Esophagus mucosa (tissue), 1 donor: ENCODE measurements at regions not wholly inside any gene's neighbourhood (a gene's known extent, or its start where the extent isn't known, plus 50 kb on each side); places are given as distances from the start of the nearest gene placed in this dataset.
A peak's percentile ranks its signal among the peaks of the same experiment; 100 is the strongest.
"Not testable (repeated sequence)": the region's sequence is repeated elsewhere in the genome, so short reads cannot be mapped to it uniquely, and the experiment has no call there.

Experiments
- ATAC-seq: fragments of 200-7000 bp; cut with Tn5 transposase; one replicate; pipeline ENCODE4 v1.9.1; 2020
- donor health status: DM: yes; HTN: yes; CAD: no.

DNA sequence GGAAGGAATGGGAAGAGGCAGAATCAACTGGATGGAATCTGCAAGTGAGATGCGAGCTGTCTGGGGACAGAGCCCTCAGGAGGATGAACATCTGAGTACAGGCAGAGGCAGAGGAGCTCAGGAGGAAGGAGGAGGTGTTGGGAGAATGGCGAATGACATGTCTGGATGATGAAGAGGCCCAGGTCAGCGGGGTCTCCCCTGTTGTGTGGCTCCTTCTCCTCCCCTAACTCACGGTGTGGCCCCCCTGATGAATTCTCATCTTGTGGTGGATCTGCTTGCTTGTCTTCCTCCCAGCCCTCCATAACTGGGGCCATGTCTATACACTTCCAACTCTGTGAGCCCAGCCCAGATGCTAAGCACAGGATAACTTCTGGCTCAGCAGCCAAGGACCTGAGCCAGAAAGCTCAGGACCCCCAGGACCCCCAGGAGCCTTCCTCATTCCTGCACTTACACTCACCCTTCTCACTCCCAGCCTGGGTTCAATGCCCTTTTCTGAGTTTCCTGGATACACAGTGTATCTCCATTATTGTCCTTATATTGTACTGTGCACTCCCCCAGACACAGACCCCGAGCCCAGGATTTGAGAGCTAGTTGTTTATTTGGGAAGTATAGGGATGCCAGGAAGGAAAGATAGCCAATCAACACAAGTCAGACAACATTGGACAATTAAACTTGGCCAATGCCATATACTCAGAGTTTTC, 678.6 kb upstream of the HS6ST1 start:
- no peak for ATAC-seq

DNA sequence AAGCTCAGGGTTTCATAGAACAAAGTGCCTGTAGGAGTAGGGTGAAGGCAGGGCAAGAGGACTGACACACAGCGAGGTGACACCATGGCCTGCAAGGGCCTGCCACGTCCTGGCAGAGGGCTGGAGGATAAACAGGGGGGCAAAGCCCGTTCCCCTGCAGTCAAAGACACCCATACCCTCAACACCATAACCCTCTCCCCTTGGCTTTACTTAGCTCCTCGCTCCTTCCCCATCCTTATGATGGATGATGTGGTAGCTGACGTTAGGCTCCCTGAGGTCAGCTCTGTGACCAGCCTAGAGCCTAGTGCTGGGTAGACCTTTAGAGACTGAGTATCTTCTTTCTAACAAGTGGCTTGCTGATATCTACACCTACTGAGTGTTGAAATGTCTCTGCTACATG, 683.3 kb upstream of the HS6ST1 start:
- ATAC-seq, result no peak

DNA sequence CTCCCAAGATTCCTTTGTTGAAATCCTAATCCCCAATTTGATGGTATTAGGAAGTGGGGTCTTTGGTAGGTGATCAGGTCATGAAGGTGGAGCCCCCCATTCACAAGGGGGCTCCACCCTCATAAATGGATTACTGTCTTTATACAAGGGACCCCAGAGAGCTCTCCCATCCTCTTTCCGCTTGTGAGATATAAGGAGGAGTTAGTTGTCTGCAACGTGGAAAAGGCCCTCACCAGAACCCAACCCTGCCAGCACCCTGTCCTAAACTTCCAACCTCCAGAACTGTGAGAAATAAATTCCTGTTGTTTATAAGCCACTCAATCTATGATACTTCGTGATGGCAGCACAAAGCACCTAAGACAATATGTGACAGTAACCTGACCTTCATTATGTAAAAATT, 684.1 kb upstream of the HS6ST1 start:
- no peak for ATAC-seq

DNA sequence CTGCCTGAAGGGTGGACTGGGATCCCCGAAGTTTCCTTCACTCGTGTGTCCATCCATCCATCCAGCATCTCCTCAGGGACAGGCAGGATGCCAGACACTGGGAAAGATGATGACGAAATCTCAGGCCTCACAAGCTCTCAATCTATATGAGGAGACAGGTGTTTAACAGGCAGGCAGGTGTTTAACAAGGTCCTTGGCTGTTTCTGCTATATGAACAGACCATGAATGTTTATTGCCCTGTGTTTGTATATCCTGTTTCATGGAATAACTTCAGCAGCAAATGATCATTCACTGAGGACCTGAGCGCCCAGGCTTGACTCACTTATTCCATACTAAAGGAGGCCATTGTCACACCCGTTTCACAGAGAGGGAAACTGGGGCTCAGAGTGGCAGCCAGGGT, 685.8 kb upstream of the HS6ST1 start:
- no peak for ATAC-seq

DNA sequence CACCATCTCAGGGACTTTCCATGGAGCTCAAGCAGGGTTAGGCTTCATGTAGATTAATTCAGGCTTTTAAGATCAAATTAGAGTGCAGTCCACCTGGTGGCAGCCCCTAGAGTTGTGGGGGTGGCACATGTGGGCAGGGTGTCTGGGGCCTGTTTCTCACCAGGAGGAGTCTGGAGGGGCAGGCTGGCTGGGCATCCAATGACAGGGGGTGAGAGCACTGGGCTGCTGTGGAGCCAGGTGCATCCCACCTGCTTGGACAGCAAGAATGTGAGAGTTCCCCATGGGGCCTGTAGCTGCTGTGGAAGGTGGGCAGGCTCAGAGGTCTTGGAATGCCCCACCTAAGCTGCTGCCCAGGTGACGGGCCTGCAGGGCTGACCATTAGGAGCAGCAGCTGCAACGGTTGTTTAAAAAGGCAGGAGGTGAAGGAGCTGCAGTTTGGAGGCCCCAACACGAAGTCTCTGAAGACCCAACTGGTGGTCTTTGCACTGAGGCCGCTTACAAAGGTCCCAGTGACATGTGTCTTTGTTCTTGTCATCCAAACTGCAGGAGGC, 686.3 kb upstream of the HS6ST1 start:
- ATAC-seq, result no peak

DNA sequence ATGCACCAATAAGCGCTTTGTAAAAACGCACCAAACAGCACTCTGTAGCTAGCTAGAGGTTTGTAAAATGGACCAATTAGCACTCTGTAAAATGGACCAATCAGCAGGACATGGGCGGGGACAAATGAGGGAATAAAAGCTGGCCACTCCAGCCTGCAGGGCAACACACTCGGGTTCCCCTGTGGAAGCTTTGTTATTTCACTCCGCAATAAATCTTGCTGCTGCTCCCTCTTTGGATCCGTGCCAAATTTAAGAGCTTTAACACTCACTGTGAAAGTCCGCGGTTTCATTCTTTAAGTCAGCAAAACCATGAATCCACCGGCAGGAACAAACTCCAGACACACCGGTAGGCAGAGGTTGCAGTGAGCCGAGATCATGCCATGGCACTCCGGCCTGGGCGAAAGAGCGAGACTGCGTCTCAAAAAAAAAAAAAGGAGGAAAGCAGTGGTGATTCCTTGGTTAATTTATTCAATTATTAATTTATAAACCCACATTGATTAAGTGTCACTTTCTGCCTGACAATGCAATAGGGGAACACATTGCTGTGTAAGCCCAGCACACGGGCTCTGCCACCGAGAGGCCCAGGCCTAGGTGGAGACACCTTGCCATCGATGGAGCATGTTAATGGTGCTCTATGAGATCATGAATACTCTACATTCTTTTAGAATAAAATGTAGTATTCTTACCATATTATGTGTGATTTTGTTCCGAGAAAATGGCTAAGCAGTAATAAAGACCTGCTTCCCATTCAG, 687.6 kb upstream of the HS6ST1 start:
- ATAC-seq, result no peak

DNA sequence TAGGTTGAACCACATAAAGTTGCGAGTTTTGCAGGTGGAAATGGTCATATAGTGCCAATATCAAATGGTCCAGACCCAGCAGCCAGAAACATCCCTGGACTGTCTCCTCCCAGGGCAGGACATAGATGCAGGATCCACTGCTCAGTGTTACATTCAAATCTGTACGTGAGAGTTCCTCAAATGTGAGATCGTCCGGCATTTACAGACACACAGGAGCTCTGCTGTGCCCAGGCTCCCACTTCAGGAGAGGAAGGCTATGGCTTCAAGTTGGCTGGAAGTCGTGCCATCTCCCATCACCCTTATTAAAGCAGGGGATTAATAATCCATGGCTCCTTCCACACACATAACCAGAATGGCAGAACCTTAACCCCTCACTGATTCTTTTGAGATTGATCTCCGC, 688.2 kb upstream of the HS6ST1 start:
- ATAC-seq, result no peak

DNA sequence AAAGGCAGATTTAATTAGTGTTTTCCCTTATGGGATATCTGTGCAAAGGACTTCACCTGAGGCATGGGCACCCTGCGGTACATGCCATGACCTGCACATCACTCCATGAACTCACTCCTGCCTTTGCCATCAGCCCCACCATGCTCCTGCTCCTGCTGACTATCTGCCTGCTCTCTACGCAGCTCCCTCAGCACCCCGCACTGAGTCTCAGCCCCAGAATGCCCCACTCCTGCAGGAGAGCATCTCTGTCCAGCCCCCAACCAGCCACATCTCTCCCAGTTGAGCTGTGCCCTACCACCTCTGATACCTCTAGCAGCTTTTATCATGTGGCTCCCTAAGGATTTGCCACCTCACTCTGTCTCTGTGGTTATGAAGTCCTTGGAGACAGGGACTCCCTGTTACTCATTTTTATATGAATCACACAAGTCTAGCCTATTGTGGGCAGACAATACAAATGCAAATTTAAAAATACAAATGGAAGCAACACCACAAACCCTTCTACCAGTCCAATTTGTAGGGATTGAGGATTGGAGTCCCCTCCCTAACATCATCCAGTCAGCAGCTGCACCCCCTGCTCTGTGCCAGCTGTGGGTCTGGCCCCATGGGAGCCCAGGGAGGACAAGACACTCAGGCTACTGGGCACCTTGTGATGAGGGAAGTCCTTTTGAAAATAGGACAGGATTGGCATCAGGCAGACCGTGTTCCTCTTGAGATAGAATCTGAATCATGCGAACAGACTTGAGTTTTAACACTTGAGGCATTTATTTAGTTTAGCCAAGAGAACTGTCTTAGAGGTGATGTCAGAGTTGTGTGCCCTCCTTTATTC, 689.6 kb upstream of the HS6ST1 start:
- peak; percentile 71 for ATAC-seq

DNA sequence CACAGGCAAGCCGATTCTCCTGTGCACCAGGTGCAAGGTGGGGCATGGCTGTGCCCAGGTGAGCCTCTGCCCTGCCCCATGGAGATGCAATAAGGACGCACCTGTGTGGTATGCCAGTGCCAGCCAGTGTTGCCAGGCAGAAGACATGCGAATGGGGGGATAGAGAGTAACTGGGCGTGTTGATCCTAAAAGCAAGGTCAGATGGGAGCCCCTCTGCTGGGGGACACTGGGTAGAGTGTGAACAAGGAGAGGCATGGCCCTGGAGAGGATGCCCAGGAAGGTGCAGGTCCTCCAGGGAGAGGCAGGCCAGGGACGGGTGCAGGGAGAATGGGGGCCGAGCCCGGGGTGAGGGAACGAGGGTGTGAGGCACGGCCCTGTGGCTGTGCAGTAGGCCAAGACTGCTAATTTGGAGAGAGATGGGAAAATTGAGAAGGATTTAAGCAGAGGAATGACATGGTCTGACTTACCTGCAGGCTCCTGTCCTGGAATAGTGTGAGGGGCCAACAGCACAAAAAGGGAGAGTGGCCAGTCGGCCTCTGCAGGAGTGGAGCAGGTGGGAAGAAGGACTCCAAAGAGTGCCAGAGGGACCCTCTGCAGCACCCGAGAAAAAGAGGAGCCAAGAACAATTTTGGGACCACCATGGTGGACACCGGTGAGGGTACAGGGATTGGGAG, 690.4 kb upstream of the HS6ST1 start:
- ATAC-seq, result peak; percentile 65

DNA sequence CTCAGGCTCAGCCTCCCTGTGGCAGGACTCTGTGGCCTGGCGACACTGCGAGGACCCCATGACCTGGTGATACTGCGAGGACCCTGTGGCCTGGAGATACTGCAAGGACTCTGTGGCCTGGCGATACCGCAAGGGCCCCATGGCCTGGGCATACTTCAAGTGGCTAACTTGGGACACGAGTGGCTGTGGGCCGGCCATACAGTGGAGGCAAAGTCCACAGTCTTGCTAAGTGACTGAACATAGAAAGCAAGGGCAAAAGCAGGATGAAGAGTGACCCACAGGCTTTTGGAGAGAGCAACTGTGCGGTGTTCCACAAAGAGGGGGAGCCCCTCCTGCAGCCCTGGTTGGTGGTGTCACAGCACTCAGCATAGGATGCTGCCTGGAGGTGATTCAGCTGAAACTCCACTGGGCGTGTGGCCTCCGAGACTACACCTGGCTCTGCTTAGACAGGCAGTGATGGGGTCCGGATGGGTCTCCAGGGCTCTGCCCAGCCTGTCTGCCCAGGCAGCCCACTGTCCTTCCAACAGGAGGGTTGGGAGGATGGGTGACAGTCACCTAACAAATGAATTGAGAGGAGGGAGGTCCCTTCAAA, 691.0 kb upstream of the HS6ST1 start:
- no peak for ATAC-seq

DNA sequence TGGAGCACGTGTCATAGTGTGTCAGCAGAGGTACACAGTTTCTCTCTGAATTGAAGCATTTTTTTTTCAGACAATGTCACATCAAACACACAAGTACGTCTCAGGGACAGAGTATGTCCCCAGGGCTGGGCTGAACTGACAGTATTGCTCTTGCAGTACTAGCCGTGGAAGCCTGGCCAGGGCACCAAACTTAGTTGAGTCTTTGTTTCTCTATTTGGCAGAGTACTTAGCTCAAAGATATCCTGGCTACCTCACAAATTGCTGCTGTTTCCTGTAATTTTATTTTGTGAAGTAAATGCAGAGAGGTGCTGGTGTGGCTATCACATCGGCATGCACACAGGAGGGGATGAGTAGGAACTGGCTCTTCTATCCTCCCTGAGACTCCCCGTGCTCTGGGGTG, 691.6 kb upstream of the HS6ST1 start:
- ATAC-seq, result no peak

DNA sequence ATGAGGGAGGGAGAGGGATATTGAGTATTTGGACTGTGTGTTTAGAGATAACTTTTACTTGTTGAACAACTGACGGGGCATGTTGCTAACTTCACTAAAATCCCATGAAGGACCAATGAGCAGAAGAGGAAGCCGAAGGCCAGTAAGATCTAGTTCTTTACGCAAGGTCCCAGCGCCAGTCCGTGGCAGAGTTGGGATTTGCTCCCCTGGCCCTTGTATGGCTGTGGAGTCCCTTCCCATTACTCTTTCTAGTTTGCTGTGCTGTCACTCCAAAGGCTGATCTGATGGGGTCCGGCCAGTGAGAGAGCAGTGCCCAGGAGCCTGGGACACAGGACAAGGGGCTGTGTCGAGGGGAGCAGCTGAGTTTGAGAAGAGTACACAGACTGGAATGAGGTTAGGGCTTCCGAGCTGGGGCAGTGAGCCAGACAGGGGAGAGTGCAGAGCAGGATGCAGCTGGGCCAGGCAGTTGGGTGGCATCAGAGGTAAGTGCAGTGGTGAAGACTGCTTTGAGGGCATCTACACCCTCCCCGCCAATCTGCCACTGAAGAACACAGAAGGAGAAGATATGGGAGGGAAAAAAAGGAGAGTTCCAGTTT, 692.9 kb upstream of the HS6ST1 start:
- no peak for ATAC-seq

DNA sequence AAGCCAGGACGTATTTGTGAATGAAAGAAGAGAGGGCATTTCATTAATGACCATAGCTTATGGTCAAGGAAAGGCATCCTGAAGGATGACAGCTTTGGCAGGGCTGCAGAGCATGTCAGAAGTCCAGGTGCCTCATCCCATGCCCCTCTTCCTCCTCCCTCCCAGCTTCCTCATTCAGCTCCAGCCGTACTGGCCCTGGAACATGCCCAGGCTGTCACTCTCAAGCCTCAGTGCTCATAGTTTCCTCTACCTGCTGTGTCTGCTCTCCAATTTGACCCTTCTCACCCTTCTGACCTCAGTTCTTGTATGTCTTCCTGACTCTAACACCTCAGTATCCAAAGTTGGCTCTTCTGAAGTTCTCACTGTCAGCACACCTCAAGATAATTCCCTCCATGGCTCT, 695.8 kb upstream of the HS6ST1 start:
- no peak for ATAC-seq

DNA sequence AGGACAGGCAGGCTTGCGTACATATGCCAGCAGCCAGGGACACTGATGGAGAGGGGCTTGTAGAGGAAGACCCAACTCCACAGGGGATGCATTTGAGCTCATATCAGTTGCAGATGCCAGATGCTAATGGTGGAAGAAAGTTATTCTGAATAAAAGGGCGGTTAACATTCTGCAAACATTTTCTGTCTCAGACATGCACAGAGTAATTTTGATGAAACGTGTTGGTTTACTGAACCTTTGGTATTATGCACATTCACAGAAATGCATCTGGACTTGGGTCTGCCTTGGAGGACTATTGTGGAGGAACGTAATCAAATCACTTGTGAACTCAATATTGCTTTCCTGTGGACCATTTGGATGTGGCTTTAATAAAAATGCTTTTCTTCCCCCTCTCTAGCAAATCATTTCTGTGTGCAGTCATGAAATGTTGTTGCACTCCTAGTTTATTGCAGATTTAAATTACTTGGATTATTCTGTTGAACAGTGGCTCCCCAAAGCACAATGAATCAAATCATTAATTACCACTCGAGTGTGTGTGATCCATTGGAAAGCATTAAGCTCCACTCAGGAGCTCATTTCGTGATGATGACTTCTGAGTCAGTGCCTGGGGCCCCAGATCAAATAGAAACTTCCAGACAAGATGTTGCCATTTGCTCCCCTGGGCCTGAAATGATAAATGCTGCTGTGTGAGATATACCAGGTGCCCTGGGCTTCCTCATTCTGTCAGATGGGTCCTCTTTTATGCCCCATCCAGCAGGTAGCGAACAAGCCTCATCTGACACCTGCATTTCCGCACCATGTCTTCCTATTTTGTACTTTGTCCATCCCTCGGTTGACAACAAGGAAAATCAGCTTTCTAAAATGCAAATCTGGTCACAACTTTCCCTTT, 697.0 kb upstream of the HS6ST1 start:
- ATAC-seq, result no peak

DNA sequence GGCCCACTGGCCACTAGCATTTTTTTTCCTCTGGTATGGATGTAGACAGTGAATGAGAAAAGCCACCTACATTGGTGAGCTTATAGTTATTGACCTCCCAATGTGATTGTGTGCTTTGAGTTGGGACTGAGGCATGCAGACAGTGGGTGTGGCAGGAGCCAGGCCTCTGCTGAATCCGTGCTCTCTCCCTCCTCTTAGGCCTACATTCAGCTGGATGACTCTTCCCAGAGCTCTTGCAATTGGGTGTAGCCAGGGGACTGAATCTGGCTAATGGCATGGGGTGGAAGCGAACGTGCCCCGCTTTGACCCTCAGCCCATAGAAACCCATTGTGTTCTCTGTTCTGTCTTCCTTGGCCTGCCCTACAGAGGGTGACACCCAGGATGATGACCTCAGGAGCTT, 698.3 kb upstream of the HS6ST1 start:
- peak; percentile 70 for ATAC-seq

DNA sequence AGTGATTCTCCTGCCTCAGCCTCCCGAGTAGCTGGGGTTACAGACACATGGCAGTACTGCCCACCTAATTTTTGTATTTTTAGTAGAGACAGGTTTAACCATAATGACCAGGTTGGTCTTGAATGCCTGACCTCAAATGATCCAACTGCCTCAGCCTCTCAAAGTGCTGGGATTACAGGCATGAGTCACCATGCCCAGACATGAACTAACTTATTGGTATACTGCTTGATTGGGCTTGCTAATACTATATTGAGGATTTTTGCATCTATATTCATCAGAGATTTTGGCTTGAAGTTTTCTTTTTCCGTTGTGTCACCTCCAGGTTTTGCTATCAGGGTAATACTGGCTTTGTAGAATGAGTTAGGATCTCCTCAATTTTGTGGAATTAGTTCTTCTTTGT, 706.1 kb upstream of the HS6ST1 start:
- ATAC-seq, result peak; percentile 86

DNA sequence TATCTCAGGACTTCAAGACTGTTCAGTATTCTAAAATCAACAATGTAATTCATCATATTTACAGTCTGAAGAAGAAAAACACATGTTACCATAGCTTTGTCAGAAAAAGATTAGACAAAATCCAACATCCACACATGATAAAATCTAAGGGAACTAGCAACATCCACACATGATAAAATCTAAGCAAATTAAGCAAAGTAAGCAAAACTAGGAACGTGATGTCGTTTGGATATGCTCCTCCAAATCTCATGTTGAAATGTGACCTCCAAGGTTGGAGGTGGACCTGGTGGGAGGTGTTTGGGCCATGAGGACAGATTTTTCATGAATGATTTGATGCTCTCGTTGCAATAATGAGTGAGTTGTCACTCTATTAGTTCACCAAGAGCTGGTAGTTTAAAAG, 717.3 kb upstream of the HS6ST1 start:
- ATAC-seq, result no peak

DNA sequence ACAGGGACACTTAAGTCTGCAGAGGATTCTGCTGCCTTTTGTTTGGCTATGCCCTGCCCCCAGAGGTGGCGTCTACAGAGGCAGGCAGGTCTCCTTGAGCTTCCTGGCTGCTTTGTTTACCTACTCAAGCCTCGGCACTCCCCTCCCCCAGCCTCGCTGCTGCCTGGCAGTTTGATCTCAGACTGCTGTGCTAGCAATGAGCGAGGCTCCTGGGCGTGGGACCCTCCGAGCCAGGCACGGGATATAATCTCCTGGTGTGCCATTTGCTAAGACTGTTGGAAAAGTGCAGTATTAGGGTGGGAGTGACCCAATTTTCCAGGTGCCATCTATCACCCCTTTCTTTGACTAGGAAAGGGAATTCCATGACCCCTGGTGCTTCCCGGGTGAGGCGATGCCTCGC, 725.0 kb upstream of the HS6ST1 start:
- not testable (repeated sequence) for ATAC-seq

DNA sequence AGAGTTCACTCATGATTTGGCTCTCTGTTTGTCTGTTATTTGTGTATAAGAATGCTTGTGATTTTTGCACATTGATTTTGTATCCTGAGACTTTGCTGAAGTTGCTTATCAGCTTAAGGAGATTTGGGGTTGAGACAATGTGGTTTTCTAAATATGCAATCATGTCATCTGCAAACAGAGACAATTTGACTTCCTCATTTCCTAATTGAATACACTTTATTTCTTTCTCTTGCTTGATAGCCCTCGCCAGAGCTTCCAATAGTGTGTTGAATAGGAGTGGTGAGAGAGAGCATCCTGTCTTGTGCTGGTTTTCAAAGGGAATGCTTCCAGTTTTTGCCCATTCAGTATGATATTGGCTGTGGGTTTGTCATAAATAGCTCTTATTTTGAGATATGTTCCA, 727.8 kb upstream of the HS6ST1 start:
- not testable (repeated sequence) for ATAC-seq

DNA sequence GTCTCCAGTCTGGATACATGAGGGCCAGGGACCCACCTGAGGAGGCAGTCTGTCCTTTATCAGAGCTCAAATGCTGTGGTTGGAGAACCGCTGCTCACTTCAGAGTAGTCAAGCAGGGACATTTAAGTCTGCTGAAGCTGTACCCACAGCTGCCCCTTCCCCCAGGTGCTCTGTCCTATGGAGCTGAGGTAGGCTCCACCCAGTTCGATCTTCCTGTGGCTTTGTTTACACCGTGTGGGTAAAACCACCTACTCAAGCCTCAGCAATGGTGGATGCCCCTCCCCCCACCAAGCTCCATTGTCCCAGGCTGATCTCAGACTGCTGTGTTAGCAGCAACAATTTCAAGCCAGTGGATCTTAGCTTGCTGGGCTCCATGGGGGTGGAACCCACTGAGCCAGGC, 731.4 kb upstream of the HS6ST1 start:
- ATAC-seq, result no peak

DNA sequence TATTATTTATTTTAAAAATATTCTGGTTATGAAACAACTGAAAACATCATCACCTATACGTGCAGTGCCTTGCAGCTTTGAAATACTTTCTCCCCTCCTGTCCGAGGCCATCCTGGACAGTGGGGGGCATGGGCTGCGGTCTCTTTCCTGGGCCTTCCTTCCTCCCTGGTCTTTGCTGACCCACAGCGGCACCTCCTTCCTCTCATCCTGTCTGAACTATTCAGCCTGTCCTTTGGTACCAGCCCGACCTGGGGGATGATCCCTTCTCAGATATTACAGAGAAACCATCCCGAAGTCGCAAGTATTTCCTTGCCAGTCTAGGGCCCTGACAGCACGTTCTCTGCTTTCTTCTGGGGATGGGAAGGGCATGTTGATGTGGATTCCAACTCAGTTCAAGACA, 736.6 kb upstream of the HS6ST1 start:
- ATAC-seq, result no peak
